T-helper 1 cell (primary cell): ENCODE measurements at regions not wholly inside any gene's neighbourhood (a gene's known extent, or its start where the extent isn't known, plus 50 kb on each side); places are given as distances from the start of the nearest gene placed in this dataset.

Source experiments
- DNase-seq, 5 donors: peaks; one replicate each; pipeline ENCODE4 v3.0.0-alpha.2; 2012 to 2020

DNA sequence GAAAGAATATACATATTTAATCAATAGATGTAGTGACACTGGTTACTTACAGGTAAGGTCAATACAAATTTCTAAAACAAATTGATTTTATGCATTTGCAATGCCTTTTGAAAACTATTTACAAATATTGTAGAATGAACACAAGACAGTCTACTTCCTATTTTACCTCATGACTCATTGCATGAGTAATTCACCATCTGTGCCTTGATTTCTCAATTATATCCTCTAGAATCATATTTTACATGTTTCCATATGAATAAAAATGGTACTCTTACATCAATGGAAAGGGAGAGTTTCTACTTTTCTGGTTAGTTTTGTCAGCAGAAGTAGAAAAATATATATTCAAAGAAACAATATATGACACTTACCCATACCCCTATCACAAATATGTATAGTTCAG lies 203.8 kb upstream of the CDH7 start:
- no peak for DNase-seq

DNA sequence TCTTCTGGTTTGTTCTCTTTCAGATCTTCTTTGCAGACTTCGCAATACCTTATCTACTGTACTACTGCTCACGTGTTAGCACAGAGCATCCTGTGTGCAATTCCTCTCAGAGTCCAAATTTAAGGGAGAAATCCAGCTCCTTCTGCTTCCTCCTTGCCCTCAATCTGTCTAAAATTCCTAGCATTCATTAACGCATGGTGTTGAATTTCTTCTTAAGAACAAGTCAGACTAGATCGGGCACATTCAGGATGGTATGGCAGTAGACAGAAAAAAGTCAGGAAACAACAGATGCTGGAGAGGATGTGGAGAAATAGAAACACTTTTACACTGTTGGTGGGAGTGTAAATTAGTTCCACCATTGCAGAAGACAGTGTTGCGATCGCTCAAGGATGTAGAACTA lies 206.1 kb upstream of the CDH7 start:
- no peak for DNase-seq

DNA sequence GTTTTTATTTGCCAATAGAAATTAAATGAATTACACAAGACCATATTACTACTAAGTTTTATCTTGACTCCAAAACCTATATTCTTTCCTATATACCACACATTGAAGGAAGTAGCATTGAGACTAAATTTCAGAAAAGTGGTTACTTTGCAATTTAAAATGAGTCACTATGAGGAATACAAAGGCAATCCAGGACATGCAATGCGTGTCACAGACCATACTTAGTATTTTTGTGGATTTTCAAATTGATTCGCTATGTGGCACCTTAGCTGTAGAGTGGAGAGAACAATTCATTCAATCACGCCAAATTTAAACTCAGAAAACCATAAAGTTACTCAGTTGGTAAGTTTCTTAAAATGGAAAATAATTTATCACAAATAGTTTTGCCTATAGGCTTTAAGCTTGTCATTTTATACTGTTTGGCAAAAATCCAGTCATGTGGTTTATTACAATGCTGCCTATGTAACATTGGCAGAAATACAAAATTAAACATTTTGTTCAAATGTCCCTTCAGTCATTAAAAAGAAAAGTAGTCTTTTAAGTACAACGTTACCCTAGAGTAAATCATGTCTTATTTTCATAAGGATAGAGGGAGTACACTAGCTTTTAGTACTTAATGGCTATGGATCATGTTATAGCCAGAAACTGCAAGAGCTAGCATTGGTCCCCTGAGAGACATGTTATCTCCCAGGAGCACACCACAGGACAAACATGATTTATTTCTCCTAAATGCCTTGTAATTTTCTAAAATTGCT lies 222.8 kb upstream of the CDH7 start:
- DNase-seq, result no peak

DNA sequence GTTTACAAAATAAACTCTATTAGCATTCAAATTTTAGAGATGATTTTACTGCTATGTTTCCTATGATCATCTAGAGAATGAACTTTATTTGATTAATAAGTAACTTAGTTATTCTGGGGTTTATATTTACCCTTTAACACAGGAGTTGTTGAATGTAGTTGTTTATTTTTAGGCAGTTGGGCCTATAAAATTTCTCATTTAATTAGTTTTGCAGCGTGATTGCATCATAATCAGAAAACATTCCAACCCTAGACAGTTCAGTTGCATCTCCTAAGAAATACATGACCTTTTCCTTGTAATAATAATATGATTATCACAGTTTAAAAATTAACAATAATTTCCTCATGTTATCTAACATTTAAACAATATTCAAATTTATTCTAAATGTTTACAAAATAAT lies 224.7 kb upstream of the CDH7 start:
- DNase-seq, result no peak

DNA sequence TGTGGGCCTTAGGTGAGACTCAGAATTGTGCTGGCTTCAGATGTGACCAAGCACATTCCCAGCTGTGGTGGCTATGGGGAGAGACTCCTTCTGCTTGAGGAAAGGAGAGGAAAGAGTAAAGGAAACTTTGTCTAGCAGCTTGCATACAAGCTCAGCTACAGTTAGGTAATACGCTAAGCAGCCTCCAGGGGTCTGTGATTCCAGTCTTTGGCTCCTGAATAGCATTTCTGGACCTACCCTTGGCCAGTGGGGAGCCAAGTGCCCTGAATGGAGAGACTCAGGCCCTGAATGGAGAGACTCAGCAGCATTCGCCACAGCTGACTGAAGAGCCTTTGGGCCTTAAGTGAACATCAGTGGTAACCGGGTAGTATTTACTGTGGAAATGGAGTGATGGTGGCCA lies 227.4 kb upstream of the CDH7 start:
- no peak for DNase-seq

DNA sequence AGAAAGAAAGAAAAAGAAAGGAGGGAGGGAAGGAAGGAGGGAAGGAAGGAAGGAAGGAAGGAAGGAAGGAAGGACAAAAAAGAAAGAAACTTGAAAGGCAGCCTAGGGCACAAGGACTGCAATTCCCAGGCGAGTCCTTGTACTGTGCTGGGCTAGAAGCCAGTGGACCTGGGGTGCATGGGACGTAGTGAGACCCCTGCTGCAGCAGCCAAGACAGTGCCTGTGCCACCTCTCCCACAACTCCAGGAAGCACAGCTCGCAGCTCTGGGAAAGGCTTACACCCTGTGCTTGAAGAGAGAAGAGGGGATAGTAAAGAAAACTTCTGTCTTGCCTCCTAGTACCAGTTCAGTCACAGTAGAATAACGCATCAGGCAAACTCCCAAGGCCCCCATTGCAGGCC lies 227.9 kb upstream of the CDH7 start:
- DNase-seq, result no peak

DNA sequence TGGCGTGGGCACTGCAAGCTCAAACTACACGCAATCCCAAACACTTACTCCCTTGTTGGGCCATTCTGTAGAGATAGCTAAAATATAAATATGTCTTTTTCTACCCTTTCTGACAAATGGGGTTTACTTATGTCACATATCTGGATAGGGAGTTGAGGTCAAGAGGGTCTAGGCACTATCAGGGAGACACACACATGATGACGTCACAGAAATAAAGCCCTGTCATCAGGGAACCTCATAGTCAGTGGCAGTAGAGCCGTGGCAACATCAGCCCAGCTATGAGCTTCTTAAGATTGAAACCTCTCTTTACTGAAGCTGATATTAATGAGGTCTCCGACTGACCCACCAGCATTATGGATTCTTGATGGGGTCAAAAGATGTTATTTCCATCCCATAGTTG lies 234.6 kb upstream of the CDH7 start:
- DNase-seq, result no peak

DNA sequence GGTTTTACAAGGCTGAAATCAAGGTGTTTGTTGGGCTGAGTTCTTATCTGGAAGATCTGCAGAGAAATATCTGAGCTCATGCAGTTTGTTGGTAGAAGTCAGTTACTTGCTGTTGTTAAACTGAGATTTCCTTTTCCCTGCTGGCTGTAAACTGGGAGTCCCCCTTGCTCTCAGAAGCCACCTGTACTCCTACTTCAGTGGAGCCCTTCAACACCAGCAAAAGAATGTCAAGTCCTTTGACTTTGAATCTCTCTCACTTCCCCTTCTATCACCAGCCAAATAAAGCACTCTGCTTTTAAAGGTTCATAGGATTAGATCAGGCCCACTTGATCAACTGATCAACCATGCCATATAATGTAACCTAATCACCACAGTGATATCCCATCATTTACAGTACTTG lies 252.2 kb upstream of the CDH7 start:
- DNase-seq, result no peak

DNA sequence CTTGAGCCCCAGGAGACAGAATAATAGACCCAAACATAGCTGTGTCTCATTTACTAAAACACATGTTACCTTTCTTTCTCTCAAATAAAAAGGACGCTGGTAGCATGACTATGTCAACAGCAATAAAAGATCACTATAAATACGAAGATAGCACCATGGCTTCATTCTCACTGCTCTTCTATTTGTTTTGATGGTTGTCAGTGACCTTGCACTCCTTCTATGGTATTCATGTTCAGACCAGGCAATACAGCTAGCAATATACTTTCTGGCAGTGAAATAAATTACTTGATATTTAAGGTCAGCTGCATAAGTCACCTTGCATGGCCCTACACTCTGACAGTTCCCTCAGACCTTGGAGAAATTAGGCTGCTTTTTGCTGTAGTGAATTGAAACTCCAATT lies 263.2 kb upstream of the CDH7 start:
- no peak for DNase-seq

DNA sequence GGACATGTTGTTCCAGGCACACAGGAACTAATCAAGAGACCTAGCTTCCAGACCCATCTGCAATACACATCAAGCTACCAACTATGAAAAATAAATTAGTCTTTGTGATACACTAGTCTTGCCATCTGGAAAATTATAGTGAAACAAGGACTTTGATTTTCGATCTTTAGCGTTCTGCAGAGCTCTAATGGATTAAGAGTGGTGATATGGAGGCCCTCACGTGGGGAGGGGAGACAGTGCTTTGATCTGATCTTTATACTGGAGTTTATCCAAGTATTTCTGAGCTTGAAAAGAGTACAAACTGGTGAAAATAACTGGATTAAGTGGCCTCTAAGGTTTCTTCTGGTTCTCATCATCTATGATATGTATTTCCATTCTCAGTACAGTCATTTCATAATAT lies 273.4 kb upstream of the CDH7 start:
- DNase-seq, result no peak

DNA sequence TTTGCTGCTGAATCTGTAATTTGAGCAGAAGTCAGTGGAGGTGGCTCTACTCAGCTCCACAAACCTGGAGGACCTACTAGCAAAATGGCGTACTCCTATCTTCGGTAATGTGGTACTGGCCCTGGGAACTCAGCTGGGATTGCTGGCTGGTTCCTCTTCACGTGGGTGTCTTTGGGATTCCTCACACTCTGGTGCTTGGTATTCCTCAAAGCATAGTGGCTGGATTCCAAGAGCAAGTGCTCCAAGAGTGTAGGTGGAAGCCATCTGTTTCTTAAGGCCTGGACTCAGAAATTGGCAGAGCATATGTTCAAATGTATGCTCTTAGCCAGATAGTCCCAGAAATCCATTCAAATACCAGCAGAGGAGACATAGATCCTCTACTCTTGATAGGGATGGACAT lies 281.9 kb upstream of the CDH7 start:
- no peak for DNase-seq

DNA sequence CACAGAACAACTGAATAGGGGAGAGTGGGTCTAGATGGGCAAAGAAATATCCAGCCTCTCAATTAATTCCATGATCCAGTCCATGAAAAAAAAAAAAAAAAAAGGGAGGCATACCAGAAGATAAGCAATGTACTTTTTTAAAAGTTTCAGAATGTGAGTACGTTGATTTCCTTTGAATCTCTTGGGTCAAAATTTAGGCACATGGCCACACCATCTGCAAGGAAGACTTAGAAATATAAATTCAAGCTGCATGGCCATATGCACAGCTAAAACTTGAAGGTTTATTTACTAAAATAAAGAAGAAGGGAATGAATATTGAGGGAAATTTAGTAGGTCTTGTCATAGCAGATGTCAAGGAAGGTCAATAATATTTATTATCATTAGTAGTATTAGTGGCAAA lies 286.5 kb upstream of the CDH7 start:
- DNase-seq, result no peak

DNA sequence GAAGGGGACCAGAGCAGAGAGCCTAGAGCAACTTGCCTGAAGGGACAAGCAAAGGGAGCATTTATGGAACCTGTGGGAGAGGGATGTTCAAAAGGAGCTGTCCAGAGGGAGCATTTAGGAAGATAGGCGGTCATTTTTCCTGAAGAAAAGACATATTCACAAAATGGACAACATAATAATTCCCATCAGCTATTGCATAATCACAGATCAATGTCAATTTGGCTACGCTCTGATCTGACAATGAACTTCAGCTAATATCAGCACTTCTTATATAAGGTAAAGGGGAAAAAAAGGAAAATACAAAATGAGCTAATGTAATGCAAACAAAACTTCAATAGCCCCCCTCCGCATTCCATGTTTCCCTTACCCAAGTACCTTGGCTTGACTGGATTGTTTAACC lies 291.1 kb upstream of the CDH7 start:
- no peak for DNase-seq

DNA sequence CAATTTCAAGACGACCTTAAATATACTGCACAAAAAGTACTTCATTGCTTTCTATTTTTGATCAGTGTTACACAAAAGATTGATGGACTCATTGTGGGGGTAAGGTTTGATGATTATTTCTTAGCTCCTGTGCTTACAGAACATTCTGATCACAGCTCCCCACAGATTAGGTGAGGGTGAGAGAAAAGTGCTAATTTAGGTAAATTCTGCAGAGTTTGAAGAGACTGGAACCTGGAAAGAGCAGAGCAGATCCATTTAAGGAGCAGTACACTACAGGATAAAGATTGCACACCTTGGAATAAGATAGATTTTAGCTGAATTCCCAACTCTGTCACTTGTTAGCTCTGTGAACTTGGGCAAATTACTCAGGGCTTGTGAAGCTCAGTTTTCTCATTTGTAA lies 291.9 kb upstream of the CDH7 start:
- no peak for DNase-seq

DNA sequence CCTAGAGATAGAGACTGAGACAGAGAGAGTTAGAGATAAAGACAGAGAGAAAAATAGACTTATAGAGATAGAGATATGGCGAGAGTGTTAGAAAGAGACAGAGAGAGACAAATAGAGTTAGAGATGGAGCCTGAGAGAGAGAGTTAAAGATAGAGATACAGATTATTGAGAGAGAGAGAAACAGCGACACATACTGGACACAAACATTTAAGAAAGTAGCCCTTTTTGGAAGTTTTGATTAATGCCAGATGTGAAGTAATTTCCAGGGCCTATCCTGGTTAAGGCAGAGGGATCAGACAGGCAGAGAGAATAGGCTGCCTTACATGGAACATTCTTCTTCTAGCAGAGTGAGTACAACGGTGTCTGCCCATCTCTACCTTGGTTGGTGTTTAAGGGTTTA lies 311.6 kb upstream of the CDH7 start:
- no peak for DNase-seq

DNA sequence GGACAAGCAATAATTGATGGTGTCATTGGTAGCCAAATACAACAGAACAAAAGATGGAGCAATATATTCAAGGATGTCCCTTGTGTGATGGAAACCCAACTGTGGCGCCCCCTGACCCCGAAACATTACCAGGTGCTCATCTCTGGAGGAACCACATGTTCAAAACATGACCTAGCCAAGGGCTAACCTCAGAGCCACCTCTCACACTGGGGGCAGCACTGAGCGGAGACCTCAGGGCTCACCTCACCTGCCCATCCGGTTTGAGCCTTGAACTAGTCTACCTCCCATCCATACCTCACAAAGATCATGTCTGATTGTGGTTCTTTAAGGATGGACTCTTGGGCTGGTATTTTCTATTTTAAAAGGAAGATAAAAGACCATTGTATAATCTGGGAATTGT lies 314.4 kb upstream of the CDH7 start:
- no peak for DNase-seq

DNA sequence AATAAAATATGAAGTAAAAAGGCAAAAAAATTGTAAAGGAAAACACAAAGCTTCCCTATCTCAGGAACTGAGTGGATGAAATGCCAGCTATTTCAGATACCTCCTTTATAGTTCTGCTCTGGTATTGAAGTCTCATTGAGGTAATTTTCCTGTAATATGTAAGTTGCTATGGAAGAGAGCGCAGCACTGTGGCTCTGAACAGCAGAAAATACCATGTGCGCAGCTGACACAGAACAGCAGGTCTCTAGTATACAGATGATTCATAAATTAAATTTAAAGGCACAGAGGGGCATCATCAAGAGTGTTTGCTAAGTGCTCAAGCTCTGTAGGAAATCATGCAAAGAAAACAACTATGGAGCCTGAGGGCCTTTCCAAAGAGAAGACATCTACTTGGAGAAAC lies 315.3 kb upstream of the CDH7 start:
- DNase-seq, result no peak

DNA sequence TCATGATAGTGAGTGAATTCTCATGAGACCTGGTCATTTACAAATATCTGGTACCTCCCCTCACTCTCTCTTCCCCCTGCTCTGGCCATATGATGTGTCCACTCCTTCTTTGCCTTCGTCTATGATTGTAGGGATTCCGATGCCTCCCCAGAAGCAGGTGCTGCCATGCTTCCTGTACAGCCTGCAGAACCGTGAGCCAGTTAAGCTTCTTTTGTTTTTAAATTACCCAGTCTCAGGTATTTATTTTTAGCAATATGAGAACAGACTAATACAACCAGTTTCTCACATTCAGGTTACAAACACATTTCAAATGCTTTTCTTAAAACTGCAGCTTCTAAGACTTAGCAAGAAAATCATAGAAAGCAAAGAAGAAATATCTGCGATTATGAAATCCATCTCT lies 321.2 kb upstream of the CDH7 start:
- no peak for DNase-seq

DNA sequence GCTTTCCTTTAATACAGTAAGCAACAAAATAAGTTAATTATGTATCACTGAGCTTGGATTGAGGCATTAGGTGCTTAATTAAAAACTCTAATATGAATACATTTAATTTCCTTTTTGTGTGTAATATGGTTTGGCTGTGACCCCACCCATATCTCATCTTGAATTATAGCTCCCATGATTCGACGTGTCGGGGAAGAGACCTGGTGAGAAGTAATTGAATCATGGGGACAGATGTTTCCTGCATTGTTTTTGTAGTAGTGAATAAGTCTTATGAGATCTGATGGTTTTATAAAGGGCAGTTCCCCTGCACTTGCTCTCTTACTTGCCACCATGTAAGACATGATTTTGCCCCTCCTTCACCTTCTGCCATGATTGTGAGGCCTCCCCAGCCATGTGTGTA lies 325.4 kb upstream of the CDH7 start:
- no peak for DNase-seq

DNA sequence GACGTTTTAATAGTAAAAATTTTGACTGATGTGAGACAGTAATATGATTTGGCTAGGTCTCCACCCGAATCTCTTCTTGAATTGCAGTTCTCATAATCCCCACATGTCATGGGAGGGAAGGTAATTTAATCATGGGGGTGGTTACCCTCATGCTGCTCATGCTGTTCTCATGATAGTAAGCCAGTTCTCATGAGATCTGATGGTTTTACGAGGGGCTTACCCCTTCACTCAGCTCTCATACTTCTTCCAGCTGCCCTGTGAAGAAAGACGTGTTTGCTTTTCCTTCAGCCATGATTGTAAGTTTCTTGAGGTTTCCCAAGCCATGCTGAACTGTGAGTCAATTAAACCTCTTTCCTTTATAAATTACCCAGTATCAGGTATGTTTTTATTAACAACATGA lies 327.0 kb upstream of the CDH7 start:
- no peak for DNase-seq

DNA sequence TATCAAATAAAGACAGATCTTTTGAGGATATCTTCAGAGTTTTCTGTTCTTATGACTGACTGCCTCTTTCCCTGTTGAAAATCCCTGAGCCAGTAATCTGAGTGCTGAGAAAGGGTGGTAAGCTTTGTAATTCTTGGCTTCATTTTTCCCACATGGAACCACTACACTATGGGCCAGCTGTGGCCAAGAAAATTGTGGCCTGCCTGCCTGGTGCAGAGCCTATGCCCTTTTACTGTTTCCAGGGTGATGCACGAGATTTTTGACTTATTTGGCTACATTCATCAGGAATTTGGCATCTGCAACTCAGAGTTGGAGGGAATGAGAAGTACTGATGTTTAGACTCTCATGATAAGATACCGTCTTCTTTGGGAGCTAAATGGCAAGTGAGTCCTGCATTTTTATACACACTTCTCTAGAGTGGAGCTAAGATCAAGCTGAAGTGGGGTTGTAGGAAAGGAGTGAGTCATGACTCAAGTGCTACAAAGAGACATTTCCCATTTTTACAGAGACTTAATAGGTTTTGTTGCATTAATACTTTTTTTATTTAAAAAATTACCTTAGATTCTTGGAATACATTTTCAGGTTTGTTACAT lies 328.2 kb upstream of the CDH7 start:
- DNase-seq, result no peak

DNA sequence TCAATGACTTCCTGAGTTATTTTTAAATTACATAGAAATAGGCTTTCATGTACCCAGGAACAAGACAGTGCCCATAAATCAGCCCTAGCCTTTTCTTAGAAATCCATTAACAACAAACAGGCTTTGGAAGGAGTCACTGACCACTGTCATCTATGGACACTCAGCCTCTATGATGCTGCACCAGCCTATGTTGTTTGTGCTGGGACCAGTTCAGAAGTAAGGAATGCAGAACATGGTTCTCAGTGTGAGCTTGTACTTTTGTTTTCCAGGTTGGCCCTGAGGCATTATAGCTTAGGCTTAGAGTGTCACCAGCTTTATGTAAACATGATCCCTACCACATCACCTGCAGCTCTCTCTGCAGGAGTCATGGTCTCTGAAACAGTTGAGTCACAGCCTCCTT lies 335.7 kb upstream of the CDH7 start:
- no peak for DNase-seq

DNA sequence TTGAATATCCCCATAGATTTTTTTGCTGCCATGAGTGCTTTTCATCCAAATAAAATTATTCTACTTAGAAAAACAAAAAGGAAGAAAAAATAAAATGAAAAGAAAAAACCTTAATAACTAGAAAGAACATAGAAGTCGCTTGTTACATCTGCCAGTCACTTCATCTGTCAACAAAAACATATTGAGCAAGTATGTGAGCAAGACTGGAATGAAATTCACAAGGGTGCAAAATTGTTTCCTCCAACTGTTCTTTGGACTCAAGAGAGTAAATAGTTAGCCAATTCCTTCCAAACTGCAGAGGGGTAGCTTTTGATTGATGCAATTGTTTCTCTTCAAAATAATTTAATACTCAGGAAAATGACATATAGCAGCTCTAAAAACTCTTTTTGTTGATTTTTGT lies 336.3 kb upstream of the CDH7 start:
- DNase-seq, result no peak

DNA sequence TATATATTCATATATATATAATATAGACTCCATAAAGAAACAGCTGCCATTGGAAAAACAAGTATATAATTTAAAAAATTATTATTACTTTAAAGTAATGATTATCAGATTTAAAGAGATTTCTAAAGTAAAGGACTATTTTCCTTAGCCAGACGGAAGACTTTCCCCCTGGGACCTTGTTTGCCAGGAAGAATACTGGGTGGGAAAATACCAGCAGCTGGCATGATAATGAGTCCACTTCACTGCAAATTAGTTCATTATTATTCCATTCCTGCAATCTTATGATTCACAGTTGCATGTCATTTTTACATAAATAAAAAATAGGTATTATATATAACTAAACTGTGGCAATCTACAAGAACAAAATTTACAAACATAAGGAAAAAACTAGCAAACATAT lies 339.8 kb upstream of the CDH7 start:
- no peak for DNase-seq

DNA sequence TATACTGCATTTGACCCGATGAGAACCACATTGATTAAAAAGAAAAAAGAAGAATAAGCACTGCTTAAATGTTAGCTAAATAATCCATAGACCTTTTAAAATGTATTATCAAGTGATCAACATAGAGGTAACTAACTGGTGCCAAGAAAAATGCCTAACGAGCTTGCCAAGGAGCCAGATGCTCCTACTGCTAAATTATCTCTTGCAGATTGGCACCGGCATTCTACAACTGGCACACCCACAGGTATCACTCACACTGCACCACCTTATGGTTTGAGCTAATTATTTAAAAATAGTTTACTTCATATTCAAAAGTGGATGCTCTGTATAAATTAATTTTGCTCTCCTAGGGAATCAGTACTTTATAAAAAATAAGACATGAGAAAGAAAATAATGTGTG lies 341.6 kb upstream of the CDH7 start:
- no peak for DNase-seq
